GM12892 (cell line): ENCODE measurements at regions not wholly inside any gene's neighbourhood (a gene's known extent, or its start where the extent isn't known, plus 50 kb on each side); places are given as distances from the start of the nearest gene placed in this dataset.

Experiments
- DNase-seq: peaks from one replicate; pipeline ENCODE4 v3.0.0; 2011; ENCODE audit not compliant: insufficient read length
- FAIRE-seq: peaks from 2 replicates; lab custom pipeline; 2011; peaks lifted over from hg19 to GRCh38; lab: Jason Lieb, UNC
- POLR2A ChIP-seq: IDR thresholded peaks from 2 replicates; pipeline ENCODE4 v1.6.1; 2011; ENCODE audit warnings: low read depth, low read length, control low read depth
- POLR2AphosphoS5 ChIP-seq: IDR thresholded peaks from 2 replicates; pipeline ENCODE4 v1.6.1; 2011; ENCODE audit warnings: low read depth, low read length, control low read depth
- TAF1 ChIP-seq: IDR thresholded peaks from 2 replicates; pipeline ENCODE4 v1.6.1; 2011; ENCODE audit warnings: low read depth, mild to moderate bottlenecking, control low read depth, low read length, borderline replicate concordance

- DNase-seq (no peak), FAIRE-seq (no peak)
- no peak for TF ChIP-seq POLR2A
- TF ChIP-seq TAF1: no peak
- TF ChIP-seq POLR2AphosphoS5: no peak
Observed at GRCh38 chr16:14344292-14344691, 273.2 kb downstream of the MRTFB start.

GRCh38 chr16:14341324-14342225 lies 270.5 kb downstream of the MRTFB start:
- DNase-seq (no peak), FAIRE-seq (no peak)
- TF ChIP-seq TAF1 (no peak), POLR2AphosphoS5 (no peak)

GRCh38 chr16:14339694-14340093 lies 268.6 kb downstream of the MRTFB start:
- DNase-seq (no peak), FAIRE-seq (no peak)
- TF ChIP-seq POLR2A (no peak), POLR2AphosphoS5 (no peak), TAF1 (no peak)

- TF ChIP-seq POLR2AphosphoS5: no peak
- TF ChIP-seq TAF1: no peak
- no peak for TF ChIP-seq POLR2A
- FAIRE-seq (no peak), DNase-seq (no peak)
Observed at GRCh38 chr16:14338969-14339368, 267.9 kb downstream of the MRTFB start.

GRCh38 chr16:14338236-14338635 lies 267.1 kb downstream of the MRTFB start:
- TF ChIP-seq POLR2A (no peak), TAF1 (no peak), POLR2AphosphoS5 (no peak)

GRCh38 chr16:14337303-14338191 lies 266.4 kb downstream of the MRTFB start:
- TF ChIP-seq TAF1: no peak
- TF ChIP-seq POLR2A: no peak
- TF ChIP-seq POLR2AphosphoS5: no peak
- FAIRE-seq: no peak
- DNase-seq: no peak

More at GRCh38 chr16:14338236-14338635, 267.1 kb downstream of the MRTFB start:
- DNase-seq: no peak
- FAIRE-seq: no peak

GRCh38 chr16:14335297-14335696 lies 264.2 kb downstream of the MRTFB start:
- TF ChIP-seq POLR2AphosphoS5 (no peak), TAF1 (no peak), POLR2A (no peak)
- FAIRE-seq (no peak), DNase-seq (no peak)

- DNase-seq (no peak), FAIRE-seq (no peak)
- TF ChIP-seq POLR2A: no peak
- no peak for TF ChIP-seq TAF1
- TF ChIP-seq POLR2AphosphoS5: no peak
Observed at GRCh38 chr16:14334366-14335080, 263.4 kb downstream of the MRTFB start.

GRCh38 chr16:14333361-14333760 lies 262.2 kb downstream of the MRTFB start:
- FAIRE-seq (no peak), DNase-seq (no peak)
- no peak for TF ChIP-seq POLR2AphosphoS5
- no peak for TF ChIP-seq POLR2A
- no peak for TF ChIP-seq TAF1

GRCh38 chr16:14331020-14331419 lies 259.9 kb downstream of the MRTFB start:
- DNase-seq (no peak), FAIRE-seq (no peak)
- TF ChIP-seq POLR2AphosphoS5 (peak; percentile 61; the same call in 1 of the 2 replicates), TAF1 (no peak), POLR2A (no peak)

GRCh38 chr16:14329727-14330350 lies 258.7 kb downstream of the MRTFB start:
- DNase-seq (no peak), FAIRE-seq (no peak)
- TF ChIP-seq POLR2A (no peak), TAF1 (no peak), POLR2AphosphoS5 (no peak)
